ENCODE measurements at regions not wholly inside any gene's neighbourhood (a gene's known extent, or its start where the extent isn't known, plus 50 kb on each side); places are given as distances from the start of the nearest gene placed in this dataset.
"Not testable (repeated sequence)": the region's sequence is repeated elsewhere in the genome, so short reads cannot be mapped to it uniquely, and the experiment has no call there.

GRCh38 chr9:28149361-28150050 is 576.2 kb upstream of the C9orf72 start:
- not testable (repeated sequence) for TF ChIP-seq POLR2A (IDR thresholded peaks at IDR 0.05; ENCODE audit: low read length); GATA1 (IDR thresholded peaks at IDR 0.05; ENCODE audit: low read depth, low read length)

Data from erythroblast (primary cell).